Panc1 (cell line): ENCODE measurements at regions not wholly inside any gene's neighbourhood (a gene's known extent, or its start where the extent isn't known, plus 50 kb on each side); places are given as distances from the start of the nearest gene placed in this dataset.

ENCODE experiments used
- ATAC-seq: fragments of 200-7000 bp; cut with Tn5 transposase; 2 replicates; pipeline ENCODE4 v1.9.1; 2020; ENCODE audit warnings: mild to moderate bottlenecking, moderate library complexity
- BruUV-seq: library from RNA; stranded (reverse); fragments of 400-500 nt; replicated peaks from 2 replicates; lab custom pipeline; 2021; lab: Mats Ljungman, UMichigan
- CTCF ChIA-PET: fragments of 300-600 bp; sonication (Branson Sonifier 250); formaldehyde crosslinking; loops from one replicate; lab custom pipeline; 2022; ENCODE audit warnings: antibody characterized with exemption; lab: Charles Lee
- POLR2A ChIA-PET: fragments of 300-600 bp; sonication (Branson Sonifier 250); formaldehyde crosslinking; loops from one replicate; lab custom pipeline; 2022; ENCODE audit warnings: antibody characterized with exemption; lab: Charles Lee
- DNase-seq: peaks from one replicate; pipeline ENCODE4 v3.0.0-alpha.2; 2010; ENCODE audit warnings: low read depth, low spot score
- H3K27ac ChIP-seq: 2 replicates; pipeline ENCODE4 v1.5.1; 2011; ENCODE audit warnings: mild to moderate bottlenecking, low read length, inconsistent platforms
- H3K27me3 ChIP-seq: fragments of 200-500 bp; sonication (Bioruptor generic); 2 replicates; pipeline ENCODE4 v1.6.0; 2014; ENCODE audit warnings: low read length, inconsistent platforms; ENCODE audit not compliant: control insufficient read depth, insufficient read depth
- H3K36me3 ChIP-seq: fragments of 200-500 bp; sonication (Bioruptor generic); 2 replicates; pipeline ENCODE4 v1.5.1; 2014; ENCODE audit warnings: inconsistent platforms, mild to moderate bottlenecking, low read length, moderate library complexity; ENCODE audit not compliant: control insufficient read depth, insufficient read depth
- H3K4me1 ChIP-seq: 2 replicates; pipeline ENCODE4 v1.5.1; 2011; ENCODE audit warnings: inconsistent platforms, mild to moderate bottlenecking, low read length, moderate library complexity; ENCODE audit not compliant: control insufficient read depth, insufficient read depth
- H3K4me3 ChIP-seq, 2 experiments: 2 replicates each; pipeline ENCODE4 v1.5.1; 2011 to 2012; ENCODE audit warnings: low read depth in 2 of 2, low read length in 2 of 2, mild to moderate bottlenecking in 2 of 2, inconsistent platforms in 1 of 2, moderate library complexity in 1 of 2
- H3K9me3 ChIP-seq: fragments of 200-500 bp; sonication (Bioruptor generic); 2 replicates; pipeline ENCODE4 v1.5.1; 2014; ENCODE audit warnings: low read depth, mild to moderate bottlenecking, inconsistent platforms, low read length, moderate library complexity; ENCODE audit not compliant: control insufficient read depth, insufficient read depth
- CTCF ChIP-seq: fragments of 450-650 bp; IDR thresholded peaks from 2 replicates; pipeline ENCODE4 v1.5.1; 2017; ENCODE audit warnings: mild to moderate bottlenecking
- POLR2AphosphoS5 ChIP-seq: IDR thresholded peaks from 2 replicates; pipeline ENCODE4 v1.6.1; 2012; ENCODE audit warnings: mild to moderate bottlenecking, low read depth, low read length, moderate library complexity
- REST ChIP-seq, 2 experiments: IDR thresholded peaks; 2 replicates each; pipeline ENCODE4 v1.6.1; 2011 to 2012; ENCODE audit warnings: low read depth in 2 of 2, control low read depth in 1 of 2, low read length in 1 of 2, mild to moderate bottlenecking in 1 of 2, moderate library complexity in 1 of 2; ENCODE audit not compliant: insufficient read depth in 1 of 2
- SIN3A ChIP-seq: IDR thresholded peaks from 2 replicates; pipeline ENCODE4 v1.6.1; 2012; ENCODE audit warnings: low read depth, mild to moderate bottlenecking, low read length, moderate library complexity, borderline replicate concordance; ENCODE audit not compliant: insufficient read depth
- TCF7L2 ChIP-seq: IDR thresholded peaks from 2 replicates; pipeline ENCODE4 v1.6.1; 2011; ENCODE audit warnings: mild to moderate bottlenecking, low read depth, low read length, inconsistent platforms
- in situ Hi-C: cut with HindIII; loops from 2 replicates; pipeline ENCODE4 v1.10.0; 2016; ENCODE audit warnings: low sequenced_read_pairs, low pct_unique_long_range_greater_than_20kb
- intact Hi-C: fragments of 100-400 bp; cut with micrococcal nuclease; formaldehyde crosslinking; loops from one replicate; pipeline ENCODE4 v1.10.0; 2022; ENCODE audit not compliant: unreplicated experiment

- ChIA-PET POLR2A (no interaction called here), CTCF (no interaction called here)
- no peaks in the 10 kb centered on the region for H3K4me1 ChIP-seq
- H3K27ac ChIP-seq, result no peak overlapping the region
- TF ChIP-seq CTCF, result no peak
- no peak for TF ChIP-seq TCF7L2
- no peak for TF ChIP-seq SIN3A
- no peak for TF ChIP-seq REST (IDR thresholded peaks at IDR 0.05; ENCODE audit: insufficient read depth in 1 of 2, low read depth in 2 of 2, low read length in 1 of 2)
- TF ChIP-seq POLR2AphosphoS5, result no peak
- no peak for ATAC-seq
- no peak overlapping the region for H3K4me3 ChIP-seq
- in situ Hi-C loops (no loop called here), intact Hi-C loops (no loop called here)
- H3K36me3 ChIP-seq, result no peaks in the 10 kb centered on the region
- no TSS peak for BruUV-seq
- H3K9me3 ChIP-seq, result no peaks in the 10 kb centered on the region
- no peaks in the 10 kb centered on the region for H3K27me3 ChIP-seq
- DNase-seq, result no peak
Measured at GRCh38 chr19:31617010-31617585, 267.9 kb upstream of the TSHZ3 start.

GRCh38 chr19:31625056-31625455, 275.8 kb upstream of the TSHZ3 start:
- in situ Hi-C loops, result no loop called here
- CTCF ChIA-PET, result no interaction called here
- BruUV-seq, result no TSS peak

More at GRCh38 chr19:31625056-31625455, 275.8 kb upstream of the TSHZ3 start:
- intact Hi-C loops, result no loop called here
- H3K9me3 ChIP-seq, result no peaks in the 10 kb centered on the region
- no peak overlapping the region for H3K4me3 ChIP-seq
- POLR2A ChIA-PET, result no interaction called here
- H3K4me1 ChIP-seq, result no peaks in the 10 kb centered on the region
- no peaks in the 10 kb centered on the region for H3K27me3 ChIP-seq
- DNase-seq, result no peak
- no peak for TF ChIP-seq POLR2AphosphoS5
- no peak for TF ChIP-seq TCF7L2
- no peak for TF ChIP-seq REST (IDR thresholded peaks at IDR 0.05; ENCODE audit: insufficient read depth in 1 of 2, low read depth in 2 of 2, low read length in 1 of 2)
- no peak for TF ChIP-seq SIN3A
- TF ChIP-seq CTCF, result no peak
- no peak overlapping the region for H3K27ac ChIP-seq
- ATAC-seq, result no peak
- H3K36me3 ChIP-seq, result no peaks in the 10 kb centered on the region
